G401 (cell line): ENCODE measurements at regions not wholly inside any gene's neighbourhood (a gene's known extent, or its start where the extent isn't known, plus 50 kb on each side); places are given as distances from the start of the nearest gene placed in this dataset.
"Not testable (repeated sequence)": the region's sequence is repeated elsewhere in the genome, so short reads cannot be mapped to it uniquely, and the experiment has no call there.

Experiments used
- DNase-seq: peaks from one replicate; pipeline ENCODE4 v3.0.0-alpha.2; 2015; ENCODE audit warnings: low spot score
- in situ Hi-C: cut with HindIII; loops from 2 replicates; pipeline ENCODE4 v1.10.0; 2016; ENCODE audit warnings: low sequenced_read_pairs, mixed read lengths

GRCh38 chr1:196094821-196095220, 513.4 kb downstream of the KCNT2 start:
- no peak for DNase-seq
- in situ Hi-C loops: no loop called here

- DNase-seq: no peak
- in situ Hi-C loops: no loop called here
These were observed 516.7 kb downstream of the KCNT2 start for GRCh38 chr1:196091397-196092135.

- no peak for DNase-seq
- in situ Hi-C loops: no loop called here
These were observed 518.0 kb downstream of the KCNT2 start for GRCh38 chr1:196090226-196090625.

- DNase-seq: no peak
- in situ Hi-C loops: no loop called here
These were observed 519.7 kb downstream of the KCNT2 start for GRCh38 chr1:196088541-196088940.

GRCh38 chr1:196078691-196079090, 529.5 kb downstream of the KCNT2 start:
- no peak for DNase-seq
- in situ Hi-C loops: no loop called here

- DNase-seq: no peak
- in situ Hi-C loops: no loop called here
These were observed 532.6 kb downstream of the KCNT2 start for GRCh38 chr1:196075621-196076020.

GRCh38 chr1:196074182-196074581, 534.1 kb downstream of the KCNT2 start:
- DNase-seq: no peak

GRCh38 chr1:196071447-196071846, 536.8 kb downstream of the KCNT2 start:
- DNase-seq: no peak
- in situ Hi-C loops: no loop called here

More at GRCh38 chr1:196074182-196074581, 534.1 kb downstream of the KCNT2 start:
- in situ Hi-C loops: no loop called here

GRCh38 chr1:196070940-196071339, 537.3 kb downstream of the KCNT2 start:
- in situ Hi-C loops: no loop called here
- DNase-seq: no peak

- DNase-seq: no peak
- in situ Hi-C loops: no loop called here
These were observed 544.3 kb downstream of the KCNT2 start for GRCh38 chr1:196063952-196064351.

GRCh38 chr1:196063294-196063693, 544.9 kb downstream of the KCNT2 start:
- in situ Hi-C loops: no loop called here
- no peak for DNase-seq

- in situ Hi-C loops: no loop called here
- DNase-seq: no peak
These were observed 547.7 kb downstream of the KCNT2 start for GRCh38 chr1:196060539-196060938.

- in situ Hi-C loops: no loop called here
- DNase-seq: no peak
These were observed 549.0 kb downstream of the KCNT2 start for GRCh38 chr1:196059210-196059609.

- in situ Hi-C loops: no loop called here
These were observed 551.3 kb downstream of the KCNT2 start for GRCh38 chr1:196056966-196057365.

GRCh38 chr1:196049407-196049806, 558.8 kb downstream of the KCNT2 start:
- DNase-seq: no peak
- in situ Hi-C loops: no loop called here

More at GRCh38 chr1:196056966-196057365, 551.3 kb downstream of the KCNT2 start:
- DNase-seq: no peak

- in situ Hi-C loops: no loop called here
These were observed 565.0 kb downstream of the KCNT2 start for GRCh38 chr1:196043268-196043667.

GRCh38 chr1:196034080-196034706, 574.0 kb downstream of the KCNT2 start:
- DNase-seq: no peak
- in situ Hi-C loops: no loop called here

More at GRCh38 chr1:196043268-196043667, 565.0 kb downstream of the KCNT2 start:
- no peak for DNase-seq

GRCh38 chr1:196031387-196031786, 576.9 kb downstream of the KCNT2 start:
- DNase-seq, in situ Hi-C loops: not testable (repeated sequence)

GRCh38 chr1:196030455-196030854, 577.8 kb downstream of the KCNT2 start:
- in situ Hi-C loops: no loop called here
- no peak for DNase-seq

- in situ Hi-C loops: no loop called here
- DNase-seq: no peak
These were observed 578.8 kb downstream of the KCNT2 start for GRCh38 chr1:196029410-196029809.

- in situ Hi-C loops: no loop called here
These were observed 581.1 kb downstream of the KCNT2 start for GRCh38 chr1:196027127-196027526.

More at GRCh38 chr1:196027127-196027526, 581.1 kb downstream of the KCNT2 start:
- DNase-seq: no peak
